IMR-90 (cell line): ENCODE measurements at regions not wholly inside any gene's neighbourhood (a gene's known extent, or its start where the extent isn't known, plus 50 kb on each side); places are given as distances from the start of the nearest gene placed in this dataset.

Experiments used
- ATAC-seq: fragments of 200-7000 bp; cut with Tn5 transposase; 2 replicates; pipeline ENCODE4 v1.9.1; 2020; ENCODE audit warnings: low read depth, mild to moderate bottlenecking, moderate library complexity
- BruUV-seq: library from RNA; stranded (reverse); fragments of 400-500 nt; replicated peaks from 2 replicates; lab custom pipeline; 2021; lab: Mats Ljungman, UMichigan
- CTCF ChIA-PET: fragments of 300-600 bp; formaldehyde crosslinking; extraction: SDS; loops from one replicate; lab custom pipeline; 2021; ENCODE audit warnings: antibody characterized with exemption; lab: Yijun Ruan, JAX
- POLR2A ChIA-PET: fragments of 300-600 bp; sonication (Branson Sonifier 250); formaldehyde crosslinking; loops from one replicate; lab custom pipeline; 2022; ENCODE audit warnings: antibody characterized with exemption; ENCODE audit not compliant: unreplicated experiment; lab: Charles Lee
- DNase-seq: peaks from one replicate; pipeline ENCODE4 v3.0.0; 2013
- H2AFZ ChIP-seq: replicated peaks from 2 replicates; pipeline ENCODE3; 2013; ENCODE audit warnings: low read length, mild to moderate bottlenecking; ENCODE audit not compliant: poor library complexity
- H2AK5ac ChIP-seq: 2 replicates; pipeline ENCODE4 v1.6.1; 2013; ENCODE audit warnings: low read depth, low read length, inconsistent platforms
- H2AK9ac ChIP-seq: replicated peaks from 2 replicates; pipeline ENCODE3; 2013; ENCODE audit warnings: mild to moderate bottlenecking, low read depth, low read length, moderate library complexity; ENCODE audit not compliant: poor library complexity
- H2BK120ac ChIP-seq: 2 replicates; pipeline ENCODE4 v1.6.1; 2013; ENCODE audit warnings: low read depth, low read length, inconsistent platforms
- H2BK15ac ChIP-seq: 3 replicates; pipeline ENCODE4 v1.6.1; 2013; ENCODE audit warnings: low read depth, low read length, inconsistent platforms
- H2BK20ac ChIP-seq: 2 replicates; pipeline ENCODE4 v1.6.1; 2013; ENCODE audit warnings: low read depth, mild to moderate bottlenecking, inconsistent platforms, low read length, moderate library complexity
- H2BK5ac ChIP-seq: 2 replicates; pipeline ENCODE4 v1.6.1; 2013; ENCODE audit warnings: mild to moderate bottlenecking, low read depth, low read length, inconsistent platforms; ENCODE audit not compliant: poor library complexity, severe bottlenecking
- H3K14ac ChIP-seq: replicated peaks from 2 replicates; pipeline ENCODE4 v1.6.1; 2013; ENCODE audit warnings: low read depth, low read length, inconsistent platforms
- H3K18ac ChIP-seq: 2 replicates; pipeline ENCODE4 v1.6.1; 2013; ENCODE audit warnings: low read depth, low read length, control low read depth
- H3K23ac ChIP-seq: 2 replicates; pipeline ENCODE4 v1.6.1; 2013; ENCODE audit warnings: low read depth, low read length, inconsistent platforms
- H3K27ac ChIP-seq: 2 replicates; pipeline ENCODE4 v1.5.1; 2013; ENCODE audit warnings: mild to moderate bottlenecking, control low read depth, low read length; ENCODE audit not compliant: insufficient read depth
- H3K27me3 ChIP-seq: 2 replicates; pipeline ENCODE4 v1.6.1; 2013; ENCODE audit warnings: low read length; ENCODE audit not compliant: control insufficient read depth, insufficient read depth
- H3K36me3 ChIP-seq: 2 replicates; pipeline ENCODE4 v1.6.1; 2013; ENCODE audit warnings: low read length, mixed read lengths; ENCODE audit not compliant: control insufficient read depth, insufficient read depth
- H3K4ac ChIP-seq: 2 replicates; pipeline ENCODE4 v1.6.1; 2013; ENCODE audit warnings: low read depth, low read length, inconsistent platforms
- H3K4me1 ChIP-seq: 2 replicates; pipeline ENCODE4 v1.6.1; 2013; ENCODE audit warnings: low read length, mixed read lengths; ENCODE audit not compliant: control insufficient read depth, insufficient read depth
- H3K4me2 ChIP-seq: 2 replicates; pipeline ENCODE4 v1.6.1; 2013; ENCODE audit warnings: low read depth, mild to moderate bottlenecking, control low read depth, low read length, moderate library complexity
- H3K4me3 ChIP-seq: 2 replicates; pipeline ENCODE4 v1.5.1; 2013; ENCODE audit warnings: low read depth, mild to moderate bottlenecking, control low read depth, low read length, moderate library complexity; ENCODE audit not compliant: insufficient read depth
- H3K56ac ChIP-seq: 2 replicates; pipeline ENCODE4 v1.6.1; 2013; ENCODE audit warnings: low read length, inconsistent platforms; ENCODE audit not compliant: insufficient read depth; ENCODE audit errors: extremely low read depth
- H3K79me1 ChIP-seq, 2 experiments: 2 replicates each; pipeline ENCODE4 v1.6.1; 2013; ENCODE audit warnings: low read length in 2 of 2, inconsistent platforms in 1 of 2, low read depth in 1 of 2
- H3K9ac ChIP-seq: 2 replicates; pipeline ENCODE4 v1.6.1; 2013; ENCODE audit warnings: low read depth, low read length, control low read depth
- H3K9me1 ChIP-seq: 2 replicates; pipeline ENCODE4 v1.6.1; 2013; ENCODE audit warnings: low read length, inconsistent platforms; ENCODE audit not compliant: insufficient read depth
- H3K9me3 ChIP-seq: 2 replicates; pipeline ENCODE4 v1.6.1; 2013; ENCODE audit warnings: low read length; ENCODE audit not compliant: control insufficient read depth, insufficient read depth
- H4K20me1 ChIP-seq: 2 replicates; pipeline ENCODE4 v1.6.1; 2013; ENCODE audit warnings: low read length, inconsistent platforms; ENCODE audit not compliant: insufficient read depth
- H4K5ac ChIP-seq: 2 replicates; pipeline ENCODE4 v1.6.1; 2013; ENCODE audit warnings: mild to moderate bottlenecking, low read depth, low read length, control low read depth
- H4K8ac ChIP-seq, 2 experiments: 2 replicates each; pipeline ENCODE4 v1.6.1; 2013; ENCODE audit warnings: low read depth in 2 of 2, low read length in 2 of 2, control low read depth in 1 of 2, inconsistent platforms in 1 of 2
- H4K91ac ChIP-seq: 2 replicates; pipeline ENCODE4 v1.6.1; 2013; ENCODE audit warnings: low read depth, low read length, inconsistent platforms; ENCODE audit not compliant: insufficient read depth
- CHD1 ChIP-seq: IDR thresholded peaks from 2 replicates; pipeline ENCODE4 v1.6.1; 2012; ENCODE audit warnings: low read depth, low read length, improper control_type of control experiment
- ELK1 ChIP-seq: fragments of 150-350 bp; IDR thresholded peaks from 2 replicates; pipeline ENCODE4 v1.6.1; 2016; ENCODE audit warnings: low read depth, mild to moderate bottlenecking, low read length, moderate library complexity, borderline replicate concordance
- FOS ChIP-seq: fragments of 150-350 bp; IDR thresholded peaks from 2 replicates; pipeline ENCODE4 v1.6.1; 2016; ENCODE audit warnings: low read depth, low read length
- MXI1 ChIP-seq: IDR thresholded peaks from 2 replicates; pipeline ENCODE4 v1.6.1; 2012; ENCODE audit warnings: low read depth, mild to moderate bottlenecking, low read length, moderate library complexity, borderline replicate concordance
- NFE2L2 ChIP-seq: fragments of 150-350 bp; IDR thresholded peaks from 2 replicates; pipeline ENCODE4 v1.6.1; 2016; ENCODE audit warnings: low read depth, mild to moderate bottlenecking, low read length
- RFX5 ChIP-seq: IDR thresholded peaks from 2 replicates; pipeline ENCODE4 v1.8.0; 2012; ENCODE audit warnings: low read depth, mild to moderate bottlenecking, low read length, moderate library complexity
- SMC3 ChIP-seq: fragments of 150-350 bp; IDR thresholded peaks from 2 replicates; pipeline ENCODE4 v1.6.1; 2016; ENCODE audit warnings: low read depth, mild to moderate bottlenecking, antibody characterized with exemption, low read length, moderate library complexity
- WGBS, 2 experiments: methylation state at CpG; one replicate each; pipeline versions ENCODE4 v1.1.5 to v1.1.7; 2013; ENCODE audit warnings: missing lambda C conversion rate in 2 of 2; ENCODE audit not compliant: insufficient read length in 1 of 2; ENCODE audit errors: extremely low coverage in 2 of 2; 5-methylcytosine and 5-hydroxymethylcytosine counted together
- dilution Hi-C: fragments of 300-500 bp; cut with HindIII; formaldehyde crosslinking; loops from one replicate; pipeline ENCODE4 v1.14.3; 2018; ENCODE audit warnings: low sequenced_read_pairs; ENCODE audit not compliant: unreplicated experiment
- in situ Hi-C: fragments of 300-500 bp; cut with MboI; formaldehyde crosslinking; loops from 3 replicates; pipeline ENCODE4 v1.14.3; 2019; ENCODE audit warnings: low sequenced_read_pairs, inconsistent platforms, mixed read lengths
- intact Hi-C: fragments of 100-400 bp; cut with micrococcal nuclease; formaldehyde crosslinking; loops from 2 replicates; pipeline ENCODE4 v1.10.0; 2022
- TF ChIP-seq, protein P1 (sequence below): conservative IDR thresholded peaks from 2 replicates; pipeline ENCODE4 v1.5.1; 2012; ENCODE audit warnings: mild to moderate bottlenecking, low read depth, low read length, improper control_type of control experiment

DNA sequence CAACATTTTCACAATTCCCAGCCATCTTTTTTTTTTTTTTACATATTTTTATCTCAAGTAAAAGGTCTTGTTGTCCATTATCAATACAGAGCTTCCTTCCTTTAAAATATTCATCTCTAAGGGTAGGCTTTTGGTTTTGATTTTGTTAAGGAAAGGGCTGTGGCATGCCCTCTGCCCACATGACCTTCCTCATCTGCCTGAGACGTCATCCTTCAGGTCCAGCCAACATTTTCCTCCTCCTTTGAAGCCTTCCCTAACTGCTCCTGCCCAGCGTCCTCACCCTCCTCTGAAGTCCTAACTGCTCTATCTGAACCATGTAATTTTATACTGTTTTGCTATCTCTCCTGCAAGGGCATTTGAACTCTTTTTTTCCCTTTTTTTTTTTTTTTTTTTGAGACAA is 73.9 kb upstream of the TGM3 start:
- Histone ChIP-seq H2AFZ (no peak overlapping the region), H3K18ac (no peak overlapping the region), H3K79me1 (no peaks in the 10 kb centered on the region), H3K9me3 (no peaks in the 10 kb centered on the region), H3K4me3 (no peak overlapping the region), H3K56ac (no peak overlapping the region), H3K36me3 (no peaks in the 10 kb centered on the region), H2BK20ac (no peak overlapping the region), H3K4me1 (no peaks in the 10 kb centered on the region), H4K8ac (no peak overlapping the region), H2BK120ac (no peak overlapping the region), H4K91ac (no peak overlapping the region), H3K23ac (no peak overlapping the region), H2AK9ac (no peak overlapping the region), H3K4ac (no peak overlapping the region), H3K14ac (no peak overlapping the region), H3K9ac (no peak overlapping the region), H2BK5ac (no peak overlapping the region), H4K20me1 (no peaks in the 10 kb centered on the region), H3K9me1 (no peaks in the 10 kb centered on the region), H3K4me2 (no peak overlapping the region), H2BK15ac (no peak overlapping the region), H3K27ac (no peak overlapping the region), H2AK5ac (no peak overlapping the region), H3K27me3 (peaks cover 2% of the 10 kb centered on the region; the same call in 1 of the 2 replicates), H4K5ac (no peak overlapping the region)
- DNase-seq (no peak), ATAC-seq (no peak)
- TF ChIP-seq NFE2L2 = no peak
- no peak for TF ChIP-seq ELK1
- TF ChIP-seq SMC3 = no peak
- no peak for TF ChIP-seq MXI1
- no peak for TF ChIP-seq CHD1
- TF ChIP-seq, protein P1, sequence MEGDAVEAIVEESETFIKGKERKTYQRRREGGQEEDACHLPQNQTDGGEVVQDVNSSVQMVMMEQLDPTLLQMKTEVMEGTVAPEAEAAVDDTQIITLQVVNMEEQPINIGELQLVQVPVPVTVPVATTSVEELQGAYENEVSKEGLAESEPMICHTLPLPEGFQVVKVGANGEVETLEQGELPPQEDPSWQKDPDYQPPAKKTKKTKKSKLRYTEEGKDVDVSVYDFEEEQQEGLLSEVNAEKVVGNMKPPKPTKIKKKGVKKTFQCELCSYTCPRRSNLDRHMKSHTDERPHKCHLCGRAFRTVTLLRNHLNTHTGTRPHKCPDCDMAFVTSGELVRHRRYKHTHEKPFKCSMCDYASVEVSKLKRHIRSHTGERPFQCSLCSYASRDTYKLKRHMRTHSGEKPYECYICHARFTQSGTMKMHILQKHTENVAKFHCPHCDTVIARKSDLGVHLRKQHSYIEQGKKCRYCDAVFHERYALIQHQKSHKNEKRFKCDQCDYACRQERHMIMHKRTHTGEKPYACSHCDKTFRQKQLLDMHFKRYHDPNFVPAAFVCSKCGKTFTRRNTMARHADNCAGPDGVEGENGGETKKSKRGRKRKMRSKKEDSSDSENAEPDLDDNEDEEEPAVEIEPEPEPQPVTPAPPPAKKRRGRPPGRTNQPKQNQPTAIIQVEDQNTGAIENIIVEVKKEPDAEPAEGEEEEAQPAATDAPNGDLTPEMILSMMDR = no peak
- no peak for TF ChIP-seq RFX5
- TF ChIP-seq FOS = no peak
- ChIA-PET POLR2A (no interaction called here), CTCF (interaction anchor here (0.6 to 0.7 kb wide), 3 partner anchors 49 to 599 kb away, joined by 3 to 5 read pairs (median 3); no protein-coding TSS in a partner anchor)
- BruUV-seq = no TSS peak
- intact Hi-C loops = no loop called here
- 14% methylated on average over 1 of the region's 2 CpGs; no CpG with 5 or more reads in 1 of the 2 experiments for WGBS, 2 experiments
- in situ Hi-C loops = no loop called here
- dilution Hi-C loops = no loop called here
